ENCODE measurements at regions not wholly inside any gene's neighbourhood (a gene's known extent, or its start where the extent isn't known, plus 50 kb on each side); places are given as distances from the start of the nearest gene placed in this dataset.
A peak's percentile ranks its signal among the peaks of the same experiment; 100 is the strongest.

DNA sequence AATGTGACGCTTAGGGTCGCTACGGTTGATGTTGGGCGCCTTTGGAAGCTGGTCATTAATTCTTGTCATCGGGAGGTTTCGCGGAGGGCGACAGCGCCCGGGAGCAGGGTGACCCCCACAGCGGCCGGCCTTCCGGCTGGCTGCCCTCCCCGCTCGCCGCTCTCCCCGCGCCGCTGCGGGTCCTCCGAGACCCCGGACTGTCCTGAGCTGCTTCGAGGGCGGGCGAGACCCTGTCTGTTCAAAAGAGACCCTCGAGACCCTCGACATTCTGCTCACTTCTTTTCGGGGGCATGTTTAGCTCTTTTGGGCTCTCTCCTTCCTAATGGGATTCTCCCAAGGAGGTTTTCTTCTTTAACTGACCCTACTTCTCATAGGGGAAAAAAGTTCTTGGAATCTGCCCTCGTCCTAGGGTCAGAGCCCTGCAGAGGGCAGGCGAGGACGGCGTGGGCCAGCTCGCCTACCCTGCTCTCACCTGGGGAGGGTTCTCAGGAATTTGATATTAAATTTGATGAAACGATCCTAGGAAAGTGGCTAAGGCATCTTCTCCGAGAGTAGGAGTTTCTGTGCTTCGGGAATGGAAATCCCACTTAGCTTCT lies 257.0 kb downstream of the OTUD1 start:
- TF ChIP-seq, protein P1, sequence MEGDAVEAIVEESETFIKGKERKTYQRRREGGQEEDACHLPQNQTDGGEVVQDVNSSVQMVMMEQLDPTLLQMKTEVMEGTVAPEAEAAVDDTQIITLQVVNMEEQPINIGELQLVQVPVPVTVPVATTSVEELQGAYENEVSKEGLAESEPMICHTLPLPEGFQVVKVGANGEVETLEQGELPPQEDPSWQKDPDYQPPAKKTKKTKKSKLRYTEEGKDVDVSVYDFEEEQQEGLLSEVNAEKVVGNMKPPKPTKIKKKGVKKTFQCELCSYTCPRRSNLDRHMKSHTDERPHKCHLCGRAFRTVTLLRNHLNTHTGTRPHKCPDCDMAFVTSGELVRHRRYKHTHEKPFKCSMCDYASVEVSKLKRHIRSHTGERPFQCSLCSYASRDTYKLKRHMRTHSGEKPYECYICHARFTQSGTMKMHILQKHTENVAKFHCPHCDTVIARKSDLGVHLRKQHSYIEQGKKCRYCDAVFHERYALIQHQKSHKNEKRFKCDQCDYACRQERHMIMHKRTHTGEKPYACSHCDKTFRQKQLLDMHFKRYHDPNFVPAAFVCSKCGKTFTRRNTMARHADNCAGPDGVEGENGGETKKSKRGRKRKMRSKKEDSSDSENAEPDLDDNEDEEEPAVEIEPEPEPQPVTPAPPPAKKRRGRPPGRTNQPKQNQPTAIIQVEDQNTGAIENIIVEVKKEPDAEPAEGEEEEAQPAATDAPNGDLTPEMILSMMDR (IDR thresholded peaks at IDR 0.05) = no peak
- Mint-ChIP-seq H3K9me3 (peaks cover 7% of the 10 kb centered on the region; the same call in 1 of the 2 replicates), H3K27me3 (ENCODE audit: insufficient read depth) (peaks cover 8% of the 10 kb centered on the region), H3K4me1 (ENCODE audit: low read depth) (no peaks in the 10 kb centered on the region), H3K27ac (no peak overlapping the region), H3K4me3 (no peak overlapping the region), H3K36me3 (ENCODE audit: low read depth) (no peaks in the 10 kb centered on the region)
- DNase-seq = no peak

DNA sequence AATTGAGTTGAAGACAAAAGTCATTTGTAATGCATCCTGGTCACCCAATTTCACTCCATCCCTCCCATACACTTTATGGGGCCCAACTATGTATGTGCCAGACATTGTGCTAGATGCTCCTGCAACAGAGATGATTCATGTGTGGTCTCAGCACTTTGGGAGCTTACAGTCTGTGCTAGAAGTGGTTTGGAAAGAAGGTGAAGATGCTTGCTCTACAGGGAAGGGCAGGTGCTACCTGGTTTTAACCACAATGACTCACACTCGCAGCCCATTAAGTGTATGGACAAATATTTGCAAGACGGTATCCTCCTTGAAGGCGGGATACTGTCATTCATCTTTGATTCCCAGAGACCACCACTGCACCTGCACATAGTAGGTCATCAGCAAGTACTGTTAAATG lies 257.6 kb downstream of the OTUD1 start:
- H3K27me3 Mint-ChIP-seq (ENCODE audit: insufficient read depth) = peaks cover 8% of the 10 kb centered on the region
- H3K27ac Mint-ChIP-seq = no peak overlapping the region
- no peak for DNase-seq
- peaks cover 7% of the 10 kb centered on the region; the same call in 1 of the 2 replicates for H3K9me3 Mint-ChIP-seq
- no peaks in the 10 kb centered on the region for H3K36me3 Mint-ChIP-seq (ENCODE audit: low read depth)
- H3K4me3 Mint-ChIP-seq = no peak overlapping the region
- H3K4me1 Mint-ChIP-seq (ENCODE audit: low read depth) = no peaks in the 10 kb centered on the region
- TF ChIP-seq, protein P1 (IDR thresholded peaks at IDR 0.05) = no peak

DNA sequence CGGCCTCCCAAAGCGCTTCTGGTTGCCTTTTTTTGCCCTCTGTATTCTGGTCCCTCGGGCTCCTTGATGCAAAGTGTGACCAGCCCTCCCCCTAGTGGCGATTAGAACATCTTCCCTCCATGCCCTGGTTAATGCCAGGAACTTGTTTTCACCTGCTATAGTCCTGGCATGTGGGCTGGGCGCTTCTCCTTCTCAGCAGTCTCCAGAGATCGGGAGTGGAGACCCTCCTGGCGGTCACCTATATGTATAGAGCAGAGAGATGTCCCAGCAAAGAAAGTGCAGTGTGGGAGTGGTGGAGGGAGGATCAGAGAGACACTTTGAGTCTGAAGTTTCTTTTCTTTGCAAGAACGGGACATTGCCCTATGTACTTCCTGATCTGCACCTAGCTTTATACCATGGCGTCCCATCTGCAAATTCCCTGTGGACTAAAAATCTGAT lies 264.1 kb downstream of the OTUD1 start:
- H3K4me1 Mint-ChIP-seq (ENCODE audit: low read depth) = no peaks in the 10 kb centered on the region
- H3K27me3 Mint-ChIP-seq (ENCODE audit: insufficient read depth) = peaks cover 2% of the 10 kb centered on the region
- peak; percentile 23 for DNase-seq

DNA sequence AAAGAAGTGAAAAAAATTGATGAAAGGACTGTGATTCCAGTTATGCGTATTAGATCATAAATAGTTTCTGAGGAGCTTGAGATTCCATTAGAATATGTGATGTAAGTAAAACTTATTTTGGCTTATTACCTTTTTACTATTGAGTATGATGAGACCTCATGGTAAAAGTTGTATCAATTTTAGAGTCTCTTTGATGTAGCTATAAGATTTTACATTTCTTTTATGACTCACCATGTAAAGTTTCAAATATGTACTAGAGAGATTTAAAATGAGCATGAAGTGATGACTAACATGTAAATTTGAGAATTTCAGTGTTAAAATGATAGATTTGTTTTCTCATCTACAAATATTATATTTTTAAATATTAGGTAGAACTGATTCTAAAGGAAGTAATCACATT lies 276.5 kb downstream of the OTUD1 start:
- Mint-ChIP-seq H3K27ac (no peak overlapping the region), H3K27me3 (ENCODE audit: insufficient read depth) (no peaks in the 10 kb centered on the region; the same call in 1 of the 2 replicates), H3K4me1 (ENCODE audit: low read depth) (no peaks in the 10 kb centered on the region), H3K36me3 (ENCODE audit: low read depth) (peaks cover 4% of the 10 kb centered on the region; the same call in 1 of the 2 replicates), H3K4me3 (no peak overlapping the region), H3K9me3 (peaks cover 33% of the 10 kb centered on the region)
- no peak for DNase-seq
- TF ChIP-seq, protein P1 (IDR thresholded peaks at IDR 0.05) = no peak

More for the DNA sequence above, 264.1 kb downstream of the OTUD1 start:
- Mint-ChIP-seq H3K4me3 (no peak overlapping the region), H3K36me3 (ENCODE audit: low read depth) (no peaks in the 10 kb centered on the region), H3K9me3 (peaks cover 4% of the 10 kb centered on the region), H3K27ac (no peak overlapping the region)
- TF ChIP-seq, protein P1 (IDR thresholded peaks at IDR 0.05) = peak; percentile 80

DNA sequence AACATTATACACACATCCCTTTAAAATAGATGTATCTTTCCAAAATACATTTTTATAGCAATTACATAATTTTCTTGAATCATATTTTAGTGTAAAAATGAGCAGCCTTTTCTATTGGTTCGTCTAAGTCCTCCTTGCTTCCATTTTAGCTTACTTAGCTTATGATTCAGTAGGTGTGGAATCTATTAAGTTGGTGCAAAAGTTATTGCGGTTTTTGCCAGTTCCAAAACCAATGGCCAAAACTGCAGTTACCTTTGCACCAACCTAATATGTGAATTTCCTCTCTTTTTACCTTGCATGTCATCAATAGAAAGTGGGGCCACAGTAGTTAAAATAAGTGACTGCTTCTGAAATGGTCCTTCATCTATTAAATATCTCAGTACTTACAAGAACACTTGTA lies 279.0 kb downstream of the OTUD1 start:
- TF ChIP-seq, protein P1 (IDR thresholded peaks at IDR 0.05) = no peak
- Mint-ChIP-seq H3K4me3 (no peak overlapping the region), H3K4me1 (ENCODE audit: low read depth) (no peaks in the 10 kb centered on the region), H3K27ac (no peak overlapping the region), H3K36me3 (ENCODE audit: low read depth) (peaks cover 4% of the 10 kb centered on the region; the same call in 1 of the 2 replicates), H3K9me3 (peaks cover 29% of the 10 kb centered on the region), H3K27me3 (ENCODE audit: insufficient read depth) (no peaks in the 10 kb centered on the region)
- DNase-seq = no peak
